GM03348 (cell line): ENCODE measurements at regions not wholly inside any gene's neighbourhood (a gene's known extent, or its start where the extent isn't known, plus 50 kb on each side); places are given as distances from the start of the nearest gene placed in this dataset.
"Not testable (repeated sequence)": the region's sequence is repeated elsewhere in the genome, so short reads cannot be mapped to it uniquely, and the experiment has no call there.

ENCODE experiments used
- DNase-seq: peaks from one replicate; pipeline ENCODE4 v3.0.0; 2012; ENCODE audit warnings: low spot score

- no peak for DNase-seq
Observed at GRCh38 chr10:123378302-123378701, 224.1 kb downstream of the BUB3 start.

- DNase-seq, result no peak
Observed at GRCh38 chr10:123379156-123379555, 225.0 kb downstream of the BUB3 start.

GRCh38 chr10:123380491-123381085 is 226.4 kb downstream of the BUB3 start:
- DNase-seq, result peak; percentile 26

- no peak for DNase-seq
Observed at GRCh38 chr10:123381224-123381623, 227.0 kb downstream of the BUB3 start.

GRCh38 chr10:123382491-123382890 is 228.3 kb downstream of the BUB3 start:
- no peak for DNase-seq

GRCh38 chr10:123385508-123386080 is 231.4 kb downstream of the BUB3 start:
- no peak for DNase-seq

- no peak for DNase-seq
Observed at GRCh38 chr10:123389520-123389919, 235.3 kb downstream of the BUB3 start.

GRCh38 chr10:123390332-123390731 is 236.1 kb downstream of the BUB3 start:
- DNase-seq, result no peak

GRCh38 chr10:123390874-123391273 is 236.7 kb downstream of the BUB3 start:
- DNase-seq, result no peak

- no peak for DNase-seq
Observed at GRCh38 chr10:123391275-123392028, 237.2 kb downstream of the BUB3 start.

- DNase-seq, result no peak
Observed at GRCh38 chr10:123392182-123392963, 238.2 kb downstream of the BUB3 start.

GRCh38 chr10:123393170-123393569 is 239.0 kb downstream of the BUB3 start:
- no peak for DNase-seq

GRCh38 chr10:123394382-123394781 is 240.2 kb downstream of the BUB3 start:
- DNase-seq, result no peak

GRCh38 chr10:123395234-123395633 is 241.0 kb downstream of the BUB3 start:
- DNase-seq, result not testable (repeated sequence)

- no peak for DNase-seq
Observed at GRCh38 chr10:123395906-123396305, 241.7 kb downstream of the BUB3 start.

- DNase-seq, result no peak
Observed at GRCh38 chr10:123398180-123398591, 244.0 kb downstream of the BUB3 start.

GRCh38 chr10:123398756-123399155 is 244.6 kb downstream of the BUB3 start:
- DNase-seq, result no peak

GRCh38 chr10:123399276-123399839 is 245.2 kb downstream of the BUB3 start:
- no peak for DNase-seq

- DNase-seq, result no peak
Observed at GRCh38 chr10:123402021-123402420, 247.8 kb downstream of the BUB3 start.

- DNase-seq, result no peak
Observed at GRCh38 chr10:123402656-123403055, 248.5 kb downstream of the BUB3 start.

GRCh38 chr10:123404357-123404756 is 250.2 kb downstream of the BUB3 start:
- no peak for DNase-seq

- no peak for DNase-seq
Observed at GRCh38 chr10:123408660-123409059, 254.5 kb downstream of the BUB3 start.
